Amniotic stem cell (primary cell): ENCODE measurements at regions not wholly inside any gene's neighbourhood (a gene's known extent, or its start where the extent isn't known, plus 50 kb on each side); places are given as distances from the start of the nearest gene placed in this dataset.
"Not testable (repeated sequence)": the region's sequence is repeated elsewhere in the genome, so short reads cannot be mapped to it uniquely, and the experiment has no call there.

ENCODE experiments used
- DNase-seq: peaks from one replicate; lab custom pipeline; 2025; lab: John Stamatoyannopoulos, UW

DNA sequence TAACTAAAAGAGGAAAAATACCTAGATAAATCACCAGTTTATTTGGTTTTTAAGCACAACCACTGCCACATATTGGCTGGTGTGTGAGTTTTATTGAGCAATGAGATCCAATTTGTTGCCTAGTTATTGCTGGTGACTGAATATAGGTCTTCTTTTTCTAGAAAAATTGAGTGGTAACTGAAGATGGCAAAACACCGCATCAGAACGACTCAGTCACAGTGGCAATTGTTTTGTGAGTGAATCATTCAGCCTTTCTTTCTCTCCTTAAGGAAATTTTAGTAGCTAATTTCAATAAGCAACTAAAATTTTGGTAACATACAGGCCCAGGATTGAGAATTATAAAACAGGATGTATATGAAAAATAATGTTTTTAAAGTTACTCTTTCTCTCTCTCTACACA is 533.0 kb downstream of the KCNA4 start:
- no peak for DNase-seq

GRCh38 chr11:29482510-29482909 is 534.3 kb downstream of the KCNA4 start:
- no peak for DNase-seq

GRCh38 chr11:29481738-29482137 is 535.1 kb downstream of the KCNA4 start:
- no peak for DNase-seq

- DNase-seq, result no peak
Observed at GRCh38 chr11:29480981-29481380, 535.8 kb downstream of the KCNA4 start.

GRCh38 chr11:29458252-29458651 is 558.6 kb downstream of the KCNA4 start:
- DNase-seq, result no peak

DNA sequence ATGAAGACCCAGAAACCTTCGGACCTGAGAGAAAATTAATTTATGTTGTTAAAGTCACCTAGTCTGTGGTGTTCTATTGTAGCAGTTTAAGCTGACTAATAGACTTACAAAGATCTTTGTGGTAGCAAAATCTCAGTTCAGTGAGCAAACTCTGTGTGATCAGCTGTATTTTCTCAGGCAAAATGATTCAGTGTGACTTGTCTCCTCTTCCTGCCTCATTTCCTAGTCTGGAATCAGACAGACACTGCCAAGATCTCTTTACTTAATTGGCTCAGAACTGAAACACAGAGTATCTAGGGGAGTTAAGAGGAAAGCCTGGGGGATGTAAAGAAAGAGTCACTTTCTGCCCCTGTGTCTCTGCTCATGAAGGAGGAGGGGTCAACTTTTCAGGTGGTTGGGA is 564.7 kb downstream of the KCNA4 start:
- no peak for DNase-seq

GRCh38 chr11:29449281-29450074 is 567.4 kb downstream of the KCNA4 start:
- no peak for DNase-seq

DNA sequence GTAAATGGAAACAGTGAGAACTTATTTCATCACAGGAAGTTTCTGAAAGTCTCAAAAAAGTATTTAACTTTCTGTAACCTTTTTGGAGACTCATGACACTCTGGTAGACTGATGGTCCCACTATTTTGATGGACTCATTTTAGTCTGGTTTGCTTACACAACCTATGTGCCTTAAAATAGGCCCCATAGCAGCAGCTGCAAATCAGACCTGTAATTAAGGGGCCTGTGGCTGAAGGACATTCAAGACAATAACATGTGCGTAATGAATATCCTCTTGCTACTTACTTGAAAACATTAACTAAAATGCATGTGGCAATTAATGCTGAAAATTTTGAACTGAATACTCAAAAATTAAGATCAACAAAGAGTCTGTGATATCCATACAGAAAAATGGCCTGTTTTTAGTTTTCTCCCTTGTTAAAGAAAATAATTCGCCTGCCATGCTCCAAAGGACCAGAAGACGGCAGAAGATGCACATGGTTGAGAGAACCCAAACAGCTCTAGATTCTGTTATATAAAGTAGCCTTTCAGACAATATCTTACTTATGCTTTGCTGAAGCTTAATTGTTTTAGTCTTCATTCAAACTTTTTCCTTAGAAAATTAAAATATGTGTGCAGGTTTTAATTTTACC is 568.5 kb downstream of the KCNA4 start:
- DNase-seq, result no peak

- no peak for DNase-seq
Observed at GRCh38 chr11:29447821-29448220, 569.0 kb downstream of the KCNA4 start.

- no peak for DNase-seq
Observed at GRCh38 chr11:29446132-29446531, 570.7 kb downstream of the KCNA4 start.

DNA sequence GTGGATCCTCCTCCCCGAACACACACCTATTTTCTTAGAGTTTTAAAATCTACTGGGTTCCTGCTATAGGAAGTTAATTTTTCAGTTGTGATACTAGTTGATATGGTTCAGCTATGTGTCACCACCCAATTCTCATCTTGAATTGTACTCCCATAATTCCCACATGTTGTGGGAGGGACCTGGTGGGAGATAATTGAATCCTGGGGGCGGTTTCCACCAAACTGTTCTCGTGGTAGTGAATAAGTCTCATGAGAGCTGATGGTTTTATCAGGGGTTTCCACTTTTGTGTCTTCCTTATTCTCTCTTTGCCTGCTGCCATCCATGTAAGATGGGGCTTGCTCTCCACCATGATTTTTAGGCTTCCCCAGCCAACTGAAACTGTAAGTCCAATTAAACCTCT is 571.6 kb downstream of the KCNA4 start:
- not testable (repeated sequence) for DNase-seq

DNA sequence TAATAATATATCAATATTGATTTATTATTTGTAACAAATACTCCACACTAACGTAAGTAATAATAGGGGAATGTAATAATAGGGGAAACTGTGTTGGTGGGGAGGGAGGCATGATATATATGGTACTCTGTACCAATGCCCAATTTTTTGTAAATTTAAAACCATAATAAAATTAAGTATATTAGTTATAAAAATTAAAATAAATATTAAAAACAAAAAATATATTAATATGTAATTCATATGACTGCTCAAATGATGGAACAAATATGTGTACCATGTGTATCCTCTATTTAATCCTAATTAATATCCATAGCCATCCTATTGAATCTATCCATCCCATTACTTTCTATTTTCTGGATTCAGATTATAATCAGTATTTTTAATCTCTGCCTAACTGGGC is 578.0 kb downstream of the KCNA4 start:
- DNase-seq, result no peak

DNA sequence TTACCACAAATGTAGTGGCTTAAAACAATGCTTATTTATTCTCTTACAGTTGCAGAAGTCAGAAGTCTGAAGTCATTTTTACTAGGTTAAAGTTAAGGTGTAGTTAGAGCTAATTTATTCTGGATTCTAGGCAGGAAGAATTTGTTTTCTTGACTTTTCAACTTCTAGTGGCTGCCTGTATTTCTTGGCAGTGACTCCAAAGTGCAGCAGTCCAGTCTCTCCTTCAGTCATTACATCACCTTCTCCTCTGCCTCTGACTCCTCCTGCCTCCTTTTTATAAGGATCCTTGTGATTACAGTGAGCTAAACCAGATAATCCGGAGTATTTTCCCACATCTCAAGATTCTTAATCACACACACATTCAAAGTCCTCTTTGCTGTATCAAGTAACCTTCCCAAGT is 581.4 kb downstream of the KCNA4 start:
- DNase-seq, result no peak

DNA sequence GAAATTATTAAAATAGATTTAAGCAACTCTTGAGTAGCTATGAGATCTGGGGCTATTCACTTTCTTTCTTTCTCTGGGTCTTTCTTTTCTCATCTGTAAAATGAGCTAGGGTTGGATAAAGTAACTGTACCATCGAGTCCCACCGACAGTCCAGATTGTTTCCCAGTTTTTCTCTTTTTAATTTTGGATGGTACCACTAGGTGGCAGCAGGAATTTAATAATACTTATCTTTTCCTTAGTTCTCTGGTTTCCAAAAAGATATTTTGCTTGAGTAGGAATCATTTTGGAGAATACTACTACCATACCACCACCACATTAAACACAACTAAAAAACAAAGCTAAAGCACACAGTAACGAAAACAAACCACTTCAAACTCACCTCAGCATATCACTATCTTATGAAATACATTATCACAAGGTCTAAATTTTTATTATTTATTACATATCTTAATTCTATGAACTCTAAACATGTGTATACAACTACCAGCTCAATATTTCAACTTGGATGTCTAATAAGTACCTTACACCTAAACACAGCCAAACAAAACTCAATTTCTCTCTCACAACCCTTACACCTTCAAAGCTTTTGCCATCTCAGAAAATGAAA is 584.0 kb downstream of the KCNA4 start:
- DNase-seq, result no peak

DNA sequence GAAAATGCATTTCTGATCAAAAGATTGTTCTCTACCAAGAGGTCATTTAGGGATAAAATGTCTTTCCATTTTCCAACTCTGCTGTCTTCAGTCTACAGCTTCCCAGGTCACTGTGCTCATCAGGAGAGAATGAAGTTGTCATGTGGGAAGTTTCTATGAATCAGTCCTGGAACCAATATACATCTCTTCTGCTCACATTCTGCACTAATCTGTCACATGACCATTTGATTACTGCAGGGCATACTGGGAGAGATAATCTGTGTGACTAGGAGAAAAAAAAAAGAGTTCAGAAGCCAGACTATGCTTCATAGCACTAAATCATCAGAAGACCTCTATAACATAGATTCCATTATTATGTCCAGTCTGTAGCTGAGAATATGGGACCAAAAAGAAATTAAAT is 611.5 kb downstream of the KCNA4 start:
- no peak for DNase-seq

DNA sequence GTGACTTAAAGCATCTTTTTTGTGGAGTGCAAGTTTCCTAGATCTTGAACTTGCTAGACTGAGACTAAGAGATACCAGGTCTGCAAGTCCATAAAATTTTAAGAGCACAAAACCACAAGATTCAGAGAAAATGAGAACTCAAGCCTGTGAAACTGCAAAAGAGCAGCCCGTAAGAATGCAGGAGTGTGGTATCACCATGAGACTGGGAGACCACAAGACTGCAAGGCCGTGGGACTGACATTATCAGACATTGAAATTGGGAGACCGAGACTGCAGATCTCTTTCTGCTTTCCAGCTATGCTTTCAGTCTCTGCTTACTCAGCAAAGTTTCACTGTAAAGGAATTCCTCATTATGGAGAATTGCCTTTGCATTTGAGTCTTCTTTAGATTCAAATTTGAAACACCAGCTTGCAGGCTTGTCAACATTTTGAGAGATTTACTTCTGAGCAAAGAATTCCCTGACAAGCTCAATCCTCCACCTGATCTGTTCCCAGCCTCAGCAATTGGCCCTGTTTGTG is 621.2 kb downstream of the KCNA4 start:
- no peak for DNase-seq

GRCh38 chr11:29389793-29390192 is 627.0 kb downstream of the KCNA4 start:
- DNase-seq, result no peak

DNA sequence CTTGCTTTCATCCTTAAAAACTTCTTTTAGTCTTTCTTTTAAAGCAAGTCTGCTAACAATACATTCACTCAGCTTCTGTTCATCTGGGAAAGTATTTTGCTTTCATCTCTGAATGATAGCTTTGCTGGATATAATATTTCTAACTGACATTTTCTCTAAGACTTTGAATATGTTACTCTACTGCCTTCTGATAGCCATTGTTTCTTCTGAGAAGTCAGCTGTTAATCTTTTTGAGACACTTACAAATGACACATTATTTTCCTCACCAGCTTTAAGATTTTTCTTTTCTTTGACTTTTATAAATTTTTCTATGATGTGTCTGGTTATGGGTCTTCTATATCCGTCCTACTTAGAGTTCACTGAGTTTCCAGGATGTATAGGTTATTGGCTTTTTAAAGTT is 643.1 kb downstream of the KCNA4 start:
- DNase-seq, result no peak

DNA sequence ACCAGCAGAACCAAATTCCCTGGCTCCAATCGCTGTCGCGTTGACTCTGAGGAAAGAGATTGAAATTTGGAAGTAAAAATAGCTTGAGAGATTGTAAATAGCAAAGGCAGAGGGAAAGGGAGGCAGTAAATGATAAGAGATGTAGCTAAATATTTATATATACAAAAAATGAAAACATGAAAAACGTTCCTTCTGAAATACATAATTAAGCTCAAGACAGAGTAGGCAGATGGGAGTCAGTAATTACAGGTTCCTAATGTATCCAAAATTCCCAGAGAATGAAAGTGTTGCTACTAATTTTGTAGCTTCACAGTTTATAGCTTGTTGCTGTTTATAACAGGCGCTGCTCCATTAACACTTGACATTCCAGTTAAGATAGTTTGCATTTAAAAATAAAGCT is 648.7 kb downstream of the KCNA4 start:
- DNase-seq, result no peak

- no peak for DNase-seq
Observed at GRCh38 chr11:29364006-29364405, 652.8 kb downstream of the KCNA4 start.

DNA sequence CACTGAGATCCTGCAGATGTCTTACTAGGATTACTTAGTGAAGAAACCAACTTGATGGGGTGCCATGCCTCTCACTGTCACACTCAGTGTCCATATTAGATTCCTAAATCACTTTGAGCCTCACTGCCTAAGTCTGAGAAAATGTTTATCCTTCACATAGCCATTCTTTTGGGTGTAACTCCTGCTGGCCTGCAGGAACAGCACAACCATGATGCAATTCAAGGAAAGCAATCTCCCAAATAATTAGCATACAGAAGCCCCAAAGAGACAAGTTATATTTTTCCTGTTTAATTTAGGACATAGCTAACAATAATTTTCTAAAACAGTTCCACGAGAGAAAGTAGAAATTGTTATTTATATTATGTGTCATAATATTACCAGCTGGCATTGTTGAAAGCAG is 655.5 kb downstream of the KCNA4 start:
- DNase-seq, result no peak

DNA sequence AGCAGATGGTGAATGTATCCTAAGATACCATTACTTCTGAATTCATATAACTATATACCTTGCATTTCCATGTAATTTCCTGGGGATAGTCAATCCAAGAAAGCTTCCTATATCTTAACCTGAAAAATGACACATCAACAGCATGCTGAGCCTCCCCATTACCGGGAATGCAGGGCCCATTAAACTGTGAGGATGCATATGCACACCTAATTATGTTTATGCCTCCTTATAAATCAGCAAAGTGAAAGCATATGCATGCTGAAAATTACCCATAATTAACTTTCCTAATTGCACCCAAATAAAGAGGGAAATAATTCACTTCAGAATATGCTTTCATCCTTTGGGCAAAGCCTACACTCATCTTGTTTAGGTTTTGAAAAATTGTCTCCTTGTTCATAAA is 663.0 kb downstream of the KCNA4 start:
- no peak for DNase-seq

DNA sequence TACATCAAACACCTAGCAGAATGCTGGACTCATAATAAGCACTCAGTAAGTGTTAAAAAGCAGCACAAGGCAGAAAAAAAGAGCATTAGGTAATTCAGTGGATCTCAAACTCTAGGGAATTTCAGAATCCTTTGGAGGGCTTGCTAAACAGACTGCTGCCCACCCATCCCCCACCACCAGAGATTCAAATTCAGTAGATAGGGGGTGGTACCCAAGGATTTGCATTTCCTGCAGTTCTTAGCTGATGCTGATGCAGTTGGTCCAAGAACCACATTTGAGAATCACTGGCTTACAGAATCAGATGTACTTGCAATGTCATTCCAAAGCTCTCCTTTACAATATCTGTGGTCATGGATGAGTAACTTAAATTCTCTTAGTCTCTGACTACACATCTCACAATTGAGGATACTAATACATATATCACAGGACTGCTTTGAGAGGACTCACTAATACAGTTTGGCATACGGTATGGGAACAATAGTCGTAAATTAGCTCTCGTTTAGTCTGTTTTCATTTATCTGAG is 664.5 kb downstream of the KCNA4 start:
- no peak for DNase-seq
